ENCODE measurements at regions not wholly inside any gene's neighbourhood (a gene's known extent, or its start where the extent isn't known, plus 50 kb on each side); places are given as distances from the start of the nearest gene placed in this dataset.
A peak's percentile ranks its signal among the peaks of the same experiment; 100 is the strongest.

- DNase-seq (ENCODE audit: low spot score): no peak
- H3K4me3 ChIP-seq: no peak overlapping the region
- TF ChIP-seq, protein P1, sequence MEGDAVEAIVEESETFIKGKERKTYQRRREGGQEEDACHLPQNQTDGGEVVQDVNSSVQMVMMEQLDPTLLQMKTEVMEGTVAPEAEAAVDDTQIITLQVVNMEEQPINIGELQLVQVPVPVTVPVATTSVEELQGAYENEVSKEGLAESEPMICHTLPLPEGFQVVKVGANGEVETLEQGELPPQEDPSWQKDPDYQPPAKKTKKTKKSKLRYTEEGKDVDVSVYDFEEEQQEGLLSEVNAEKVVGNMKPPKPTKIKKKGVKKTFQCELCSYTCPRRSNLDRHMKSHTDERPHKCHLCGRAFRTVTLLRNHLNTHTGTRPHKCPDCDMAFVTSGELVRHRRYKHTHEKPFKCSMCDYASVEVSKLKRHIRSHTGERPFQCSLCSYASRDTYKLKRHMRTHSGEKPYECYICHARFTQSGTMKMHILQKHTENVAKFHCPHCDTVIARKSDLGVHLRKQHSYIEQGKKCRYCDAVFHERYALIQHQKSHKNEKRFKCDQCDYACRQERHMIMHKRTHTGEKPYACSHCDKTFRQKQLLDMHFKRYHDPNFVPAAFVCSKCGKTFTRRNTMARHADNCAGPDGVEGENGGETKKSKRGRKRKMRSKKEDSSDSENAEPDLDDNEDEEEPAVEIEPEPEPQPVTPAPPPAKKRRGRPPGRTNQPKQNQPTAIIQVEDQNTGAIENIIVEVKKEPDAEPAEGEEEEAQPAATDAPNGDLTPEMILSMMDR (IDR thresholded peaks at IDR 0.05): no peak
- no peak overlapping the region for H3K27ac ChIP-seq
Measured at GRCh38 chr10:28794986-28795385, 117.7 kb downstream of the BAMBI start.

DNA sequence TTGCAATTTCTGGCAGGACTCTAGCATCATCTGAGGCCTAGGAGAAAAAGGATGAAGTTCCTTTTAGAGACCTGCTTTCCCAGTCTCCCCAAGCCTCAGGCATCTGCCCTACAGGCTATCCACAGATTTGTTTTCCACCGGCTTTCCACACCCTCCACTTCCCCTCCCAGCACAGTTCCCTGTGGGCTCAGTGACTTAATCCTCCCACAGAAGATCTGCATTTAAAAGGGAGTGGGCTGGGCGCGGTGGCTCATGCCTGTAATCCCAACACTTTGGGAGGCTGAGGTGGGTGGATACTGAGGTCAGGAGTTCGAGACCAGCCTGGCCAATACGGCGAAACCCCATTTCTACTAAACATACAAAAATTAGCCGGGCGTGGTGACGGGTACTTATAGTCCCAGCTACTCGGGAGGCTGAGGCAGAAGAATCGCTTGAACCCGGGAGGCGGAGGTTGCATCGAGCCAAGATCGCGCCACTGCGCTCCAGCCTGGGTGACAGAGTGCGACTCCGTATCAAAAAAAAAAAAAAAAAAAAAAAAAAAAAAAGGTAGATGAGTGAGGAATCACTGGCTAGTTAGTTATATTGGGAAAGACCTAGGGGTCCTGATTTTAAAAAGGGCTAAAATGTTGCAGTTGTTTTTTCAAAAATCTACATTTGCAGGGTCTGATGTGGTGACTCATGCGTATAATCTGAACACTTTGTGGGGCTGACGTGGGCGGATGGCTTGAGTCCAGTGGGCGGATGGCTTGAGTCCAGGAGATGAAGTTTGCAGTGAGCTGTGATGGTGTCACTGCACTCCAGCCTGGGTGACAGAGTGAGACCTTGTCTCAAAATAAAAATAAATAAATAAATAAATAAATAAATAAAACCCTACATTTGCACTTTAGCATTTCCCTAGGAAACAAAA, 119.5 kb downstream of the BAMBI start:
- peak; percentile 83 for DNase-seq (ENCODE audit: low spot score)
- peak overlapping the region; percentile 14 to 59 for H3K27ac ChIP-seq
- TF ChIP-seq, protein P1 (IDR thresholded peaks at IDR 0.05): no peak
- no peak overlapping the region for H3K4me3 ChIP-seq

DNA sequence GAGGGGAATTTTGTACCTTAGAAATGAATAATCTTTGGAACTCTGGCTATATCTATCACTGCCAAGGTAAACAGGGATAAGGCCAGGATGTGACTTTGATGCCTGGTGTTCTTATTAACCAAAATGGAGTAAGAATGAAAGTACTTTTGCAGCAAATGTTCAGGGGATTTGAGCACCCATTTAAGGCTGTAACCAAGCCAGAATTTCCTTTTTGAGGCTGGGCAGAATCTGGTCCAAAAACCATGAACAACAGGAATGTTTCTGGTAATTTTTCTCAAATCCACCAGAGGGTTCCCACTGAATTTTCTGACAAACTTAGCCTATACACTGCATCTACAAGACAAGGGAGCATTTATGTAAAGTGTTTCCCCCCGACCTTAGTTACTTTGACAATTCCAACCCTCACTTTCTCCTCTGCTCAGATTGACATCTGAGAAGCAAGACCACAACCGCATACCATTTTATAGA, 120.6 kb downstream of the BAMBI start:
- TF ChIP-seq, protein P1 (IDR thresholded peaks at IDR 0.05): no peak
- DNase-seq (ENCODE audit: low spot score): no peak
- H3K27ac ChIP-seq: peak overlapping the region; percentile 33 to 70
- no peak overlapping the region for H3K4me3 ChIP-seq

DNA sequence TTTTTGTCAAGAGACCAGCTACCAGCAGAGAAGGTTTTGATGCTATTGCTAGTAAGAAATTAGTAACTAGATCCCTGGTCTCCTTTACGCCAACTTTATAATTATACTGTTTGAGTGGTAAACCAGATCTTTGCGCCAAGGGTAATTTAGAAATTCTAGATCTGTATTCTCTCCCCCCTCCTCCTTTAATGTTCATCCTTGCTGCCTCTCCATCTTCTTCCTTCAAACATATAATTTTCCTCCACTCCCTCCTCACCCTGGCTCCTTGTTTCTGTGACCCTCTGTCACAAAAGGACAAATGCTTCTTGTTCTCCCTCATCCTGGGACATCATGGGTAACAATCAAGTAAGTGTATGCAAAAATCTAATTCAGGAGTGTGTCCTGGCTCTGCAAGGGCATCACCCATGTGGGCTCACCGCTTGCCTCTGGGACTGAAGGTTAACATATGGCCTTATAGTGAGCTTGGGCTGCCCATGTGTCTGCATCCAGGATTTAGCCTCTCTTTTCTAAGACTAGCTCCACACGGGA, 121.2 kb downstream of the BAMBI start:
- TF ChIP-seq, protein P1 (IDR thresholded peaks at IDR 0.05): no peak
- no peak for DNase-seq (ENCODE audit: low spot score)
- Histone ChIP-seq H3K27ac (peak overlapping the region; percentile 33 to 70), H3K4me3 (no peak overlapping the region)

DNA sequence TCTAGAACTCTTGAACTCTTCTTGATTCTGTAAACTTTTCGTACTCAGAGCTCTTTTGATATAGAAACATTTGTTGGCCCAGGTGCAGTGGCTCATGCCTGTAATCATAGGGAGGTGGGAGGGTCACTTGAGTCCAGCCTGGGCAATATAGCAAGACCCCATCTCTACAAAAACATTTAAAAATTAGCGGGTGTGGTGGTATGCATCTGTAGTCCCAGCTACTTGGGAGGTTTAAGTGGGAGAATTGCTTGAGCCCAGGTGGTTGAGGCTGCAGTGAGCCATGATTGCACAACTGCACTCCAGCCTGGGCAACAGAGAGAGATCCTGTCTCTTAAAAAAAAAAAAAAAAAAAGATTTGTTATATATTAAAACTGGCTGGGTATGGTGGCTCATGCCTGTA, 121.6 kb downstream of the BAMBI start:
- no peak overlapping the region for H3K27ac ChIP-seq
- TF ChIP-seq, protein P1 (IDR thresholded peaks at IDR 0.05): no peak
- H3K4me3 ChIP-seq: no peak overlapping the region
- no peak for DNase-seq (ENCODE audit: low spot score)

DNA sequence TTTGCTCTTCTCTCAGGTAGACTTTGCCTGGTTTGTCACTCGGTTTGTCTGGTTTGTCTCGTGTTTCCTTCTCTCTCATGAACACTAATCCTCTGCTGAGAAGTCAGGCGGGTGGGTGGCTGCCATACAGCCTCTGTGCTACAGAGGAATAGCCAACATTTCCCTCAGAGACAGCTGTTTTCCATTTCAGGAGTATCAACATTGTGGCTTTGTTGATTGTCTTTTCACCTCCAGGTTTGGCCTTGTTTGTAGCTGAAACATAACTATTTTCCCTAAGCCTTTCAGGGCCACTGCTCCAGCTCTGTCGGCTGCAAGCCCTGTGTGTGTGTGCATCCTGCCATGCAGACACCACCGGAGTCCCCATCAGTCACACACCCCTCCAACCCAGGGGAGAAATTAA, 122.8 kb downstream of the BAMBI start:
- no peak overlapping the region for H3K4me3 ChIP-seq
- TF ChIP-seq, protein P1 (IDR thresholded peaks at IDR 0.05): no peak
- no peak overlapping the region for H3K27ac ChIP-seq
- DNase-seq (ENCODE audit: low spot score): no peak

DNA sequence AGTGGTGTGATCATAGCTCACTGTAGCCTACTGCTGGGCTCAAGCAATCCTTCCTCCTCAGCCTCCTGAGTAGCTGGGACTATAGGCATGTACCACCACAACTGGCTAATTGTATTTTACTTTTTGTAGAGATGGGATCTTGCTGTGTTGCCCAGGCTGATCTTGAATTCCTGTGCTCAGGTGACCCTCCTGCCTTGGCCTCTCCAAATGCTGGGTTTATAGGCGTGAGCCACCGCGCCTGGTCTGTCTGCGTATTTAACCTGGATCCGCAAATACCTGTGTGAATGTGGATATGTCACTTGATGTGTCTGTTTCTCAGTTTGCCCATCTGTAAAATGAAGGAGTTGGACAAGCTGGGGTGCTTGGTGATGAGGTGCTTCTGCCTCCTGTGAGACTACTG, 123.9 kb downstream of the BAMBI start:
- TF ChIP-seq, protein P1 (IDR thresholded peaks at IDR 0.05): no peak
- H3K27ac ChIP-seq: no peak overlapping the region
- DNase-seq (ENCODE audit: low spot score): no peak
- no peak overlapping the region for H3K4me3 ChIP-seq
